ENCODE measurements at regions not wholly inside any gene's neighbourhood (a gene's known extent, or its start where the extent isn't known, plus 50 kb on each side); places are given as distances from the start of the nearest gene placed in this dataset.

- TF ChIP-seq ZFP3 (CRISPR knock-in tag; IDR thresholded peaks at IDR 0.05) = no peak
- ATAC-seq = no peak
These were observed 287.3 kb upstream of the NCKAP5 start for GRCh38 chr2:133855526-133855925.

- TF ChIP-seq RARB (CRISPR knock-in tag; IDR thresholded peaks at IDR 0.05) = no peak
- no peak for TF ChIP-seq SNAI2 (CRISPR knock-in tag; IDR thresholded peaks at IDR 0.05)
- TF ChIP-seq ISL1 (CRISPR knock-in tag; IDR thresholded peaks at IDR 0.05) = no peak
- TF ChIP-seq ESRRG (CRISPR knock-in tag; IDR thresholded peaks at IDR 0.05) = no peak
- no peak for TF ChIP-seq CSDC2 (CRISPR knock-in tag; IDR thresholded peaks at IDR 0.05)
- TF ChIP-seq ARNTL (CRISPR knock-in tag; IDR thresholded peaks at IDR 0.05; ENCODE audit: borderline replicate concordance, low read depth) = no peak
- no peak for TF ChIP-seq TSHZ2 (CRISPR knock-in tag; IDR thresholded peaks at IDR 0.05)
- TF ChIP-seq POU6F1 (CRISPR knock-in tag; IDR thresholded peaks at IDR 0.05; ENCODE audit: borderline replicate concordance, low read depth) = no peak
- no peak for TF ChIP-seq CSRNP3 (CRISPR knock-in tag; IDR thresholded peaks at IDR 0.05)
- no peak for TF ChIP-seq PPARA (CRISPR knock-in tag; IDR thresholded peaks at IDR 0.05; ENCODE audit: borderline replicate concordance)
- TF ChIP-seq OSR1 (CRISPR knock-in tag; IDR thresholded peaks at IDR 0.05) = no peak
- no peak for TF ChIP-seq ZC3H10 (CRISPR knock-in tag; IDR thresholded peaks at IDR 0.05)
- no peak for TF ChIP-seq ZNF70 (CRISPR knock-in tag; IDR thresholded peaks at IDR 0.05)
- no peak for ATAC-seq
These were observed 288.4 kb upstream of the NCKAP5 start for GRCh38 chr2:133856678-133857077.

- TF ChIP-seq ESRRG (CRISPR knock-in tag; IDR thresholded peaks at IDR 0.05) (no peak), ARNTL (CRISPR knock-in tag; IDR thresholded peaks at IDR 0.05; ENCODE audit: borderline replicate concordance, low read depth) (no peak), ZFP3 (CRISPR knock-in tag; IDR thresholded peaks at IDR 0.05) (no peak), OSR1 (CRISPR knock-in tag; IDR thresholded peaks at IDR 0.05) (no peak), SNAI2 (CRISPR knock-in tag; IDR thresholded peaks at IDR 0.05) (no peak), PPARA (CRISPR knock-in tag; IDR thresholded peaks at IDR 0.05; ENCODE audit: borderline replicate concordance) (no peak), BACH2 (CRISPR knock-in tag; IDR thresholded peaks at IDR 0.05; ENCODE audit: borderline replicate concordance) (no peak), TSHZ2 (CRISPR knock-in tag; IDR thresholded peaks at IDR 0.05) (no peak), ZFP30 (CRISPR knock-in tag; IDR thresholded peaks at IDR 0.05) (no peak), CSDC2 (CRISPR knock-in tag; IDR thresholded peaks at IDR 0.05) (no peak), ZNF70 (CRISPR knock-in tag; IDR thresholded peaks at IDR 0.05) (no peak), RARB (CRISPR knock-in tag; IDR thresholded peaks at IDR 0.05) (no peak), POU6F1 (CRISPR knock-in tag; IDR thresholded peaks at IDR 0.05; ENCODE audit: borderline replicate concordance, low read depth) (no peak), PATZ1 (CRISPR knock-in tag; IDR thresholded peaks at IDR 0.05; ENCODE audit: borderline replicate concordance) (no peak), ISL1 (CRISPR knock-in tag; IDR thresholded peaks at IDR 0.05) (no peak), TCF4 (CRISPR knock-in tag; IDR thresholded peaks at IDR 0.05; ENCODE audit: borderline replicate concordance) (no peak)
- ATAC-seq = no peak
These were observed 291.3 kb upstream of the NCKAP5 start for GRCh38 chr2:133859578-133859977.

Data from SK-N-SH treated with all-trans-retinoic acid at 6 μM for 48 hours (cell line).